ENCODE measurements at regions not wholly inside any gene's neighbourhood (a gene's known extent, or its start where the extent isn't known, plus 50 kb on each side); places are given as distances from the start of the nearest gene placed in this dataset.

GRCh38 chr6:170011204-170012036, 260.0 kb downstream of the ERMARD start:
- H3K4me3 ChIP-seq = no peak overlapping the region
- ATAC-seq = peak; percentile 57
- no peak for DNase-seq
- no peaks in the 10 kb centered on the region for H3K4me1 ChIP-seq
- WGBS, 2 donors = 75 to 79% methylated on average over 23 of the region's 23 CpGs
- no peaks in the 10 kb centered on the region for H3K27me3 ChIP-seq
- H3K9me3 ChIP-seq = no peaks in the 10 kb centered on the region
- peak overlapping the region in 1 of 4 donors; percentile 9 for H3K27ac ChIP-seq
- TF ChIP-seq POLR2A (IDR thresholded peaks at IDR 0.05) = no peak
- no peak for TF ChIP-seq CTCF (IDR thresholded peaks at IDR 0.05)
- no peaks in the 10 kb centered on the region for H3K36me3 ChIP-seq (replicated peaks in 1 of 2; ENCODE audit: insufficient read depth in 1 of 2, low read depth in 2 of 2)
- intact Hi-C loops (cut with DNase I) = no loop called here

- H3K27me3 ChIP-seq = no peaks in the 10 kb centered on the region
- no peaks in the 10 kb centered on the region for H3K4me1 ChIP-seq
- H3K9me3 ChIP-seq = no peaks in the 10 kb centered on the region
- intact Hi-C loops (cut with DNase I) = no loop called here
- TF ChIP-seq POLR2A (IDR thresholded peaks at IDR 0.05) = no peak
- no peak for TF ChIP-seq CTCF (IDR thresholded peaks at IDR 0.05)
- ATAC-seq (no peak), DNase-seq (no peak)
- 74 to 85% methylated on average over 11 to 12 of the region's 13 CpGs for WGBS, 2 donors
- no peak overlapping the region for H3K27ac ChIP-seq
- H3K36me3 ChIP-seq (replicated peaks in 1 of 2; ENCODE audit: insufficient read depth in 1 of 2, low read depth in 2 of 2) = no peaks in the 10 kb centered on the region
- H3K4me3 ChIP-seq = no peak overlapping the region
Measured at GRCh38 chr6:170010665-170011203, 259.3 kb downstream of the ERMARD start.

GRCh38 chr6:170008294-170008785, 256.9 kb downstream of the ERMARD start:
- H3K27me3 ChIP-seq = no peaks in the 10 kb centered on the region
- 88 to 90% methylated on average over 16 of the region's 16 CpGs for WGBS, 2 donors
- H3K4me3 ChIP-seq = no peak overlapping the region
- H3K4me1 ChIP-seq = no peaks in the 10 kb centered on the region
- no peak overlapping the region for H3K27ac ChIP-seq
- peaks cover 0 to 10% (median 0%) of the 10 kb centered on the region in 3 donors for H3K9me3 ChIP-seq
- TF ChIP-seq CTCF (IDR thresholded peaks at IDR 0.05) (no peak), POLR2A (IDR thresholded peaks at IDR 0.05) (no peak)
- intact Hi-C loops (cut with DNase I) = no loop called here
- ATAC-seq (no peak), DNase-seq (no peak)
- no peaks in the 10 kb centered on the region for H3K36me3 ChIP-seq (replicated peaks in 1 of 2; ENCODE audit: insufficient read depth in 1 of 2, low read depth in 2 of 2)

GRCh38 chr6:170007468-170008293, 256.3 kb downstream of the ERMARD start:
- H3K9me3 ChIP-seq = peaks cover 0 to 11% (median 0%) of the 10 kb centered on the region in 3 donors
- ATAC-seq = no peak
- intact Hi-C loops (cut with DNase I) = no loop called here
- DNase-seq = no peak
- WGBS, 2 donors = 89 to 90% methylated on average over 11 to 17 of the region's 17 CpGs
- H3K27me3 ChIP-seq = no peaks in the 10 kb centered on the region
- no peak overlapping the region for H3K27ac ChIP-seq
- H3K4me3 ChIP-seq = no peak overlapping the region
- TF ChIP-seq CTCF (IDR thresholded peaks at IDR 0.05) = no peak
- no peaks in the 10 kb centered on the region for H3K36me3 ChIP-seq (replicated peaks in 1 of 2; ENCODE audit: insufficient read depth in 1 of 2, low read depth in 2 of 2)
- H3K4me1 ChIP-seq = no peaks in the 10 kb centered on the region

Measured in body of pancreas (tissue), 4 donors.